Keratinocyte (primary cell): ENCODE measurements at regions not wholly inside any gene's neighbourhood (a gene's known extent, or its start where the extent isn't known, plus 50 kb on each side); places are given as distances from the start of the nearest gene placed in this dataset.

Experiments
- EZH2 ChIP-seq: IDR thresholded peaks from one replicate; pipeline ENCODE4 v1.6.1; 2012; ENCODE audit warnings: inconsistent platforms, mild to moderate bottlenecking, low read length, moderate library complexity
- TF ChIP-seq, protein P1 (sequence below), 3 experiments: IDR thresholded peaks in 1 of 3; conservative IDR thresholded peaks in 1 of 3; optimal IDR thresholded peaks in 1 of 3; 2 replicates in 2 of 3; 3 replicates in 1 of 3; pipeline versions ENCODE3 to v1.5.1; 2011; ENCODE audit warnings: low read length in 3 of 3, mild to moderate bottlenecking in 3 of 3, moderate library complexity in 2 of 3, control low read depth in 1 of 3, inconsistent platforms in 1 of 3; ENCODE audit not compliant: insufficient read depth in 2 of 3; ENCODE audit errors: extremely low read depth in 1 of 3

GRCh38 chr6:145092554-145092953 lies 642.8 kb downstream of the EPM2A start:
- TF ChIP-seq, protein P1, sequence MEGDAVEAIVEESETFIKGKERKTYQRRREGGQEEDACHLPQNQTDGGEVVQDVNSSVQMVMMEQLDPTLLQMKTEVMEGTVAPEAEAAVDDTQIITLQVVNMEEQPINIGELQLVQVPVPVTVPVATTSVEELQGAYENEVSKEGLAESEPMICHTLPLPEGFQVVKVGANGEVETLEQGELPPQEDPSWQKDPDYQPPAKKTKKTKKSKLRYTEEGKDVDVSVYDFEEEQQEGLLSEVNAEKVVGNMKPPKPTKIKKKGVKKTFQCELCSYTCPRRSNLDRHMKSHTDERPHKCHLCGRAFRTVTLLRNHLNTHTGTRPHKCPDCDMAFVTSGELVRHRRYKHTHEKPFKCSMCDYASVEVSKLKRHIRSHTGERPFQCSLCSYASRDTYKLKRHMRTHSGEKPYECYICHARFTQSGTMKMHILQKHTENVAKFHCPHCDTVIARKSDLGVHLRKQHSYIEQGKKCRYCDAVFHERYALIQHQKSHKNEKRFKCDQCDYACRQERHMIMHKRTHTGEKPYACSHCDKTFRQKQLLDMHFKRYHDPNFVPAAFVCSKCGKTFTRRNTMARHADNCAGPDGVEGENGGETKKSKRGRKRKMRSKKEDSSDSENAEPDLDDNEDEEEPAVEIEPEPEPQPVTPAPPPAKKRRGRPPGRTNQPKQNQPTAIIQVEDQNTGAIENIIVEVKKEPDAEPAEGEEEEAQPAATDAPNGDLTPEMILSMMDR (optimal IDR thresholded peaks at IDR 0.05 in 1 of 3, IDR thresholded peaks at IDR 0.05 in 1 of 3, conservative IDR thresholded peaks at IDR 0.05 in 1 of 3; ENCODE audit: extremely low read depth in 1 of 3, insufficient read depth in 2 of 3, low read length in 3 of 3) = no peak
- no peak for TF ChIP-seq EZH2
